Effector CD8-positive, alpha-beta T cell (primary cell): ENCODE measurements at regions not wholly inside any gene's neighbourhood (a gene's known extent, or its start where the extent isn't known, plus 50 kb on each side); places are given as distances from the start of the nearest gene placed in this dataset.
"Not testable (repeated sequence)": the region's sequence is repeated elsewhere in the genome, so short reads cannot be mapped to it uniquely, and the experiment has no call there.

ENCODE experiments used
- DNase-seq: peaks from one replicate; lab custom pipeline; 2025; lab: John Stamatoyannopoulos, UW

- DNase-seq: no peak
Measured at GRCh38 chr22:48737461-48738203, 1090.0 kb downstream of the BRD1 start.

GRCh38 chr22:48736593-48737460, 1090.8 kb downstream of the BRD1 start:
- no peak for DNase-seq

GRCh38 chr22:48734961-48735360, 1092.7 kb downstream of the BRD1 start:
- DNase-seq: no peak

GRCh38 chr22:48734359-48734758, 1093.3 kb downstream of the BRD1 start:
- no peak for DNase-seq

GRCh38 chr22:48729499-48730171, 1098.0 kb downstream of the BRD1 start:
- no peak for DNase-seq

- DNase-seq: no peak
Measured at GRCh38 chr22:48727454-48728058, 1100.1 kb downstream of the BRD1 start.

- DNase-seq: no peak
Measured at GRCh38 chr22:48724899-48725298, 1102.8 kb downstream of the BRD1 start.

- DNase-seq: no peak
Measured at GRCh38 chr22:48722661-48723060, 1105.0 kb downstream of the BRD1 start.

- DNase-seq: no peak
Measured at GRCh38 chr22:48721395-48721669, 1106.3 kb downstream of the BRD1 start.

GRCh38 chr22:48720662-48721394, 1106.8 kb downstream of the BRD1 start:
- DNase-seq: no peak

GRCh38 chr22:48719978-48720661, 1107.6 kb downstream of the BRD1 start:
- DNase-seq: no peak

- no peak for DNase-seq
Measured at GRCh38 chr22:48718818-48719500, 1108.7 kb downstream of the BRD1 start.

GRCh38 chr22:48717883-48718817, 1109.5 kb downstream of the BRD1 start:
- no peak for DNase-seq

GRCh38 chr22:48717076-48717810, 1110.4 kb downstream of the BRD1 start:
- DNase-seq: no peak

- not testable (repeated sequence) for DNase-seq
Measured at GRCh38 chr22:48716154-48716553, 1111.5 kb downstream of the BRD1 start.

- DNase-seq: no peak
Measured at GRCh38 chr22:48715511-48715910, 1112.2 kb downstream of the BRD1 start.

- DNase-seq: no peak
Measured at GRCh38 chr22:48714231-48714630, 1113.4 kb downstream of the BRD1 start.
